HG03442 (cell line): ENCODE measurements at regions not wholly inside any gene's neighbourhood (a gene's known extent, or its start where the extent isn't known, plus 50 kb on each side); places are given as distances from the start of the nearest gene placed in this dataset.

Experiments
- ATAC-seq: cut with Tn5 transposase; IDR thresholded peaks from one replicate; pipeline ENCODE4 v1.9.1; 2021; ENCODE audit warnings: mild to moderate bottlenecking, moderate library complexity; ENCODE audit not compliant: unreplicated experiment

DNA sequence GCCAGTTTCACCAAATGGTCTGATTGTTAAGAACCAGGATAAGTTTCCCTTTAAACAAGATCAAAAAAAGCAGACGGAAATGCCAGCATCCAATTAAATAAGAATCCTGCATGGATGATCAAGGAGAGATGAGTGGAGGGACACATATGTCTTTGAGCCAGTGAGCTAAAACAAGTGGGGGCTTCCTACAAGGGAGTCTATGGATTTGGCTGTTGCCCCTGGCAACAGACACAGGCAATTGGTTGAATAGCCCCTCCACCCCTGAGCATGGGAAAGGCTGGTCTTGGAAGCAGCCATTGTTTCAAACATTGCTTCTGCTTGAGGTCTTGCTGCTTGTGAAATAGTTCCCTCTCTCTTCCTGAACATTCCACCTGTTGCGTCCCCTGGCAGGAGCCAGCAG is 374.7 kb upstream of the ERCC4 start:
- no peak for ATAC-seq

DNA sequence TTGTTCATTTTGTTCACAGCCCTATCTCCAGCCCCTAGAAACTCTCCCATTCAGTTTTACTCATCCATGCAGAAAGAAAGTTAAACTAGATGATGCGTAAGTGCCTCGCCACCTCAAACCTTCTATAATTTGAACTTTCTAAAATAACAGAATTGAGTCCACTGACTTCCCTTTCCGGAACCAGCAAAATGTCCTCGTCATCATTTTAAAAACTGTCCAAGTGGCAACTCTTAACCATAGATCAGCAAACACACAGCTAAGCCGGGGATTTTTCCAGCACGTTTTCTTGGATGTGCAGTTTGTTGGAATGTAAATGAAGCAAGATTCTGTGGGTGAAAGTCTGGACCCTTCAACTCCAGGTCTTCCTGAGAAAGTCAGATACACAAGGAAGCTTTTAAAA is 369.7 kb upstream of the ERCC4 start:
- ATAC-seq: no peak

DNA sequence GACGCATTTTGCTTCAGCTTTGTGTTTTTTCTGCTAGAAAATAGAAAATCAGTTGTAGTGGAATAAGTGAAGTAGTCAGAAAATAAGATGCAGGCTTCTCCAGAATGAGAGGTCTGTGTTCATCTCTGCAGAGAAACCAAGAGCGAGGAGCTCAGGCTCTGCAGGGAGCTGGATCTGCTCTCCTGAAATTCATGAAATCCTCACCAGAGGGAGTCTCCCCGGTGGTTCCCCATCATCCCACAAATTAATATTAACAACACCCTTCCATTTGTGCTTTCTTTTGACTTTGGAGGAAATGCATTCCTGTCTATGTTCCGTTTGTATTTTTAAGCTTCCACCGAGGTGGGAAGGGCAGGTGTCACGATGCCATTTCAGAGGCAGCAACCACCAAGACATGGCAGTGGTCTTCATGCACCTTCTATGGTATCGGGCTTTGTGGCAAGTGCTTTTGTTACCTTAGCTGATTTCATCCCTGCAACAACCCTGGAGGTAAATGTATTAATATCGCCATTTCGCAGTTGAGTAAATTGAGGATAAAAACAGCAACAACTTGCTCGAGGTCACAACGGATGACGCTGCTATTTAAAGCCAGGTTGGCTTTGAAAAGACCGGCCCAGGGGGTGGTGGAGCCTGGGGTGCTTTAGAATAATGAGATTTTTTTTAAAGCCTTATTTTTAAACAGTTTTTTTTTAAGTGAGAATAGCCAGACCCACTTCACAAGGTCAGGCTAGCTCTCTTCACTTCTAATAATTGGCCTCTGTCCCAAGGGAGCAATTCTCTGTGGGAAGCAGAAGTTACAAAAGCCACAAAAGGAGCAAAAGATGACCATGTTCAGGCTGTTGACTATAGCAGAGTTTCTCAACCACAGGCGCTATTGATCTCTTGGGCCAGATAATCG is 367.6 kb upstream of the ERCC4 start:
- ATAC-seq: no peak

DNA sequence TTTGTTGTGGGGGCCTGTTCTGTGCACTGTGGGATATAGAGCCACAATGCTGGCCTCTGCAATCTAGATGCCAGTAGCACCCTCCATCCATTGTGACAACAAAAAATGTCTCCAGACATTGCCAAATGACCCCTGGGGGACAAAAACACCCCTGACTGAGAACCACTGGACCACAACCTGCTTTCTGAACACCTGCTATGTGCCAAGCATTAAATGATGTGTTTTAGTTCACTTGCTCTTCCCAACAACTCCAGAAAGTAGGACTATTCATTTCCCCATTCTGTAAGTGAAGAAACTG is 367.0 kb upstream of the ERCC4 start:
- ATAC-seq: no peak

- ATAC-seq: no peak
These were observed 366.4 kb upstream of the ERCC4 start for GRCh38 chr16:13553453-13553985.

DNA sequence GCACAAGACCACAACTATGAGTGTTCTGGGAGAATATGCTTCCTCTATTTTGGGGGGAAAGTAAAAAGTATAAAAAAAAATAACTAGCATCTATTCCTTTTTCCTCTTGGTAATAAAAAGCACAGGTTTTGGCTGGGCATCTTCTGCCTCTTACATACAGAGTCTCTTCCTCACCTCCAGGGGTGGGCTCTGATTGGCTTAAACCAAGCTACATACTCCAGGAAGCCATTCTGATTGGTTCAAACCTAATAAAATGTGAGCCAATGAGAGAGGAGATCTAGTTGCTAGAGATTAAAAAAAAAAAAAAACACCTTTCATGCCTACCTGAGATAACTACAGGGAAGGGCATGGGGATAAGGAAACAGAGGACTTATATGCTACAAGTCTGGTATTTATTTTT is 365.9 kb upstream of the ERCC4 start:
- ATAC-seq: no peak

DNA sequence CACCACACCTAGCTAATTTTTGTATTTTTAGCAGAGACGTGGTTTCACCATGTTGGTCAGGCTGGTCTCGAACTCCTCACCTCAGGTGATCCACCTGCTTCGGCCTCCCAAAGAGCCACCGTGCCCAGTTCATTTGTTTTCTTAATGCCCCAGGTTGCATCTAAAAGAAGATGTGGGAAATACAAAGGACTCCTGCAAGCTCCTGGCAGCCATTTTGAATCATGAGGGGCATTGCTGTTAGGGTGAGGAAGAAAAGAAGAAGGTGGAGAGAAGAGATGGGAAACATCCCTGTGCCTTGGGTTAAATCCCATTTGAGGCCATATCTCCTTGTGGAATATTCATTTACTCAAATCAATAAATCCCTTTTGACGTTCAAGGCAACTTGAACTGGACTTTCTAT is 365.3 kb upstream of the ERCC4 start:
- no peak for ATAC-seq

GRCh38 chr16:13557418-13557817 is 362.5 kb upstream of the ERCC4 start:
- no peak for ATAC-seq

DNA sequence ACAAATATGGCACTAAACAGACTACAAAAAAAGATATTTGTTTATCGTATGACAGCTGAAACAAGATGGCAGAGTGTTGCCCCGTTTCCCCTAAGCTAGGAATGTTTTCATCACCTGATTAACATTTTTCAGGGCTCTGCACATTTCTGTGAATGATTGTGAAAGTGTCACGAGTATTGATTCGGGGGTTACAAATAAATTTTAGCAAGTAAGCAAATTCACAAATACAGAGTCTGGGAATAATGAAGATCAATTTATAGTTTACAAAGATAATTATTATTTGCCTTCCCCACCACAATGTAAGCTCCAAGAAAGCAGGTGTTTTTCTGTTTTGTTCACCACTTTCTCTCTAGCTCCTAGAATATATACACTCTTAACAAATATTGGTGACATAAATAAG is 361.2 kb upstream of the ERCC4 start:
- no peak for ATAC-seq

GRCh38 chr16:13559624-13560023 is 360.3 kb upstream of the ERCC4 start:
- no peak for ATAC-seq

GRCh38 chr16:13560151-13560550 is 359.8 kb upstream of the ERCC4 start:
- ATAC-seq: no peak

GRCh38 chr16:13561291-13562070 is 358.5 kb upstream of the ERCC4 start:
- ATAC-seq: no peak

- no peak for ATAC-seq
These were observed 351.2 kb upstream of the ERCC4 start for GRCh38 chr16:13568803-13569202.

GRCh38 chr16:13569986-13570385 is 350.0 kb upstream of the ERCC4 start:
- no peak for ATAC-seq

DNA sequence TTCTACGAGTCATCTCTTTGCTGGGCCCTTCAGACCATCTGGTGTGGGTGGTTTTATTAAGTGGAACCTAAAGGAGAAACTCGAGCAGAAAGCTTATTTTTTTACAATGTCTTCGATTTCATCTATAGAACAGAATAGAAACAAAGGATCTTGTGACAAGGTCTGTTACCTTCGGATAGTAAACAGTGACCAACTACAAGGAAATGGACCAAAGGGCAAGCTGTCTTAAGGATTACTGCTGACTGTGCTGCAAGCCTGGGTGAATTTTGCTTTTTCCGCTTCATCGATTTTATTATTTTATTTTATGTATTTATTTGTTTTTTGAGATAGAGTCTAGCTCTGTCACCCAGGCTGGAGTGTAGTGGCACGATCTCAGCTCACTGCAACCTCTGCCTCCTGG is 348.9 kb upstream of the ERCC4 start:
- ATAC-seq: no peak

GRCh38 chr16:13573903-13574302 is 346.1 kb upstream of the ERCC4 start:
- no peak for ATAC-seq

DNA sequence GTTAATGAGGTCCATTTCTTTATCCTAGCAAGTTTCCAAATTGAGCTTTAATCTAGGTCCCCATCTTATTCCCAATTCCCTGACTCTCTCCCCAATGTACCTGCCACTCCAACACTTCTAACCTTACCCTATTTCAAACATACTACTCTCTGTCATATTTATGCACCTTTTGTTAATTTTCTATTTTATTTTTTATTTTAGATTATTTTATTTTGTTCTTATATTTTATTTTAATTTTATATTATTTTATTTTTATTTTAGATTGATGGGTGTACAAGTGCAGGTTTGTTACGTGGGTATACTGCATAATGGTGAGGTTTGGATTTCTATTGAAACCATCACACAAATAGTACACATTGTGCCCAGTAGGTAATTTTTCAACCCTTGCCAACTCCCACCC is 333.9 kb upstream of the ERCC4 start:
- ATAC-seq: no peak

GRCh38 chr16:13587181-13587580 is 332.8 kb upstream of the ERCC4 start:
- ATAC-seq: no peak

- ATAC-seq: no peak
These were observed 325.1 kb upstream of the ERCC4 start for GRCh38 chr16:13594823-13595222.

DNA sequence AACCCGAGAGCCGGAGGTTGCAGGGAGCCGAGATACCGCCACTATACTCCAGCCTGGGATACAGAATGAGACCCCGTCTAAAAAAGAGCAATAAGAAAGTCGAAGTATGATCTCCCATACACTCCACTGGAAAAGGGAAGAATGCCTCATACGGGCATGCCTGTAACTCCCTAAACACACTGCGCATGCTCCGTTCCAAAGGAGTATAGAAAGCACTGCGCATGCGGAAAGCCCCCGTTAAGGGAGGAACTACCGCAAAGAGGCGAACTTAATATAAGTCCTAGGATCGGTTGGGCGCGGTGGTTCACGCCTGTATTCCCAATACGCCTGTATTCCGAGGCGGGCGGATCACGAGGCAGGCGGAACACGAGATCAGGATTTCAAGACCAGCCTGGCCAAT is 313.1 kb upstream of the ERCC4 start:
- ATAC-seq: no peak

DNA sequence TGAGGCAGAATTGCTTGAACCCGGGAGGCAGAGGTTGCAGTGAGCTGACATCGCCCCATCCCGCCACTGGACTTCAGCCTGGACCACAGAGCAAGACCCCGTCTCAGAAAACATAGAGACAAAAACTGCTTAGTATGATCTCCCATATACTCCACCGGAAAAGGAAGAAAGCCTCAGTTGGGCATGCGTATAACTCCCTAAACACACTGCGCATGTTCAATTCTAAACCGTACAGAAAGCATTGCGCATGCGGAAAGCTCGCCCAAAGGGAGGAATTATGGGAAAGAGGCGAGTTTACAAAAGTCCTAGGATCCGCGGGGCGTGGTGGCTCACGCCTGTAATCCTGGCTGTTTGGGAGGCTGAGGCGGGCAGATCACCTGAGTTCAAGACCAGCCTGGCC is 312.7 kb upstream of the ERCC4 start:
- ATAC-seq: no peak

DNA sequence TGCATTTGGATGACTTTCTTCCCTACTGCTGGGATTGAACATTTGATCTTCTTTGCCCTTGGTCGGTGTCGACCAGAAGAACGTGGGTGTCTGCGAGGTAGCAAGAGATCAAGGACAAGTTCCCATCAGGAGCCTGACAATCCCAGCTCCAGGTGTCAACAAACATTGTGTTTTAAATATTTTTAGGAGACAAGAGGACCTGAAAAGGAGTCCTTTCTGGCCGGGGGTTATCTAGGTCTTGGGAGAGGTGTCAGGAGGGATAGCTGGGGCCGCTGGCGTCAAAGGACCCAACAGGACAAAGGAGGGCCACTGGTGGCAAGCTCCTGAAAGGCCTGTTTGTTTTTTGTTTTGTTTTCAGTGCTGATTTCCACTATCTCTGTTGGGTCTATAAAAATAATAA is 308.4 kb upstream of the ERCC4 start:
- no peak for ATAC-seq
